IMR-90 (cell line): ENCODE measurements at regions not wholly inside any gene's neighbourhood (a gene's known extent, or its start where the extent isn't known, plus 50 kb on each side); places are given as distances from the start of the nearest gene placed in this dataset.

ENCODE experiments used
- ATAC-seq: fragments of 200-7000 bp; cut with Tn5 transposase; 2 replicates; pipeline ENCODE4 v1.9.1; 2020; ENCODE audit warnings: low read depth, mild to moderate bottlenecking, moderate library complexity
- BruUV-seq: library from RNA; stranded (reverse); fragments of 400-500 nt; replicated peaks from 2 replicates; lab custom pipeline; 2021; lab: Mats Ljungman, UMichigan
- CTCF ChIA-PET: fragments of 300-600 bp; formaldehyde crosslinking; extraction: SDS; loops from one replicate; lab custom pipeline; 2021; ENCODE audit warnings: antibody characterized with exemption; lab: Yijun Ruan, JAX
- POLR2A ChIA-PET: fragments of 300-600 bp; sonication (Branson Sonifier 250); formaldehyde crosslinking; loops from one replicate; lab custom pipeline; 2022; ENCODE audit warnings: antibody characterized with exemption; ENCODE audit not compliant: unreplicated experiment; lab: Charles Lee
- DNase-seq: peaks from one replicate; pipeline ENCODE4 v3.0.0; 2013
- H2AFZ ChIP-seq: replicated peaks from 2 replicates; pipeline ENCODE3; 2013; ENCODE audit warnings: low read length, mild to moderate bottlenecking; ENCODE audit not compliant: poor library complexity
- H2AK5ac ChIP-seq: 2 replicates; pipeline ENCODE4 v1.6.1; 2013; ENCODE audit warnings: low read depth, low read length, inconsistent platforms
- H2AK9ac ChIP-seq: replicated peaks from 2 replicates; pipeline ENCODE3; 2013; ENCODE audit warnings: mild to moderate bottlenecking, low read depth, low read length, moderate library complexity; ENCODE audit not compliant: poor library complexity
- H2BK120ac ChIP-seq: 2 replicates; pipeline ENCODE4 v1.6.1; 2013; ENCODE audit warnings: low read depth, low read length, inconsistent platforms
- H2BK15ac ChIP-seq: 3 replicates; pipeline ENCODE4 v1.6.1; 2013; ENCODE audit warnings: low read depth, low read length, inconsistent platforms
- H2BK20ac ChIP-seq: 2 replicates; pipeline ENCODE4 v1.6.1; 2013; ENCODE audit warnings: low read depth, mild to moderate bottlenecking, inconsistent platforms, low read length, moderate library complexity
- H2BK5ac ChIP-seq: 2 replicates; pipeline ENCODE4 v1.6.1; 2013; ENCODE audit warnings: mild to moderate bottlenecking, low read depth, low read length, inconsistent platforms; ENCODE audit not compliant: poor library complexity, severe bottlenecking
- H3K14ac ChIP-seq: replicated peaks from 2 replicates; pipeline ENCODE4 v1.6.1; 2013; ENCODE audit warnings: low read depth, low read length, inconsistent platforms
- H3K18ac ChIP-seq: 2 replicates; pipeline ENCODE4 v1.6.1; 2013; ENCODE audit warnings: low read depth, low read length, control low read depth
- H3K23ac ChIP-seq: 2 replicates; pipeline ENCODE4 v1.6.1; 2013; ENCODE audit warnings: low read depth, low read length, inconsistent platforms
- H3K27ac ChIP-seq: 2 replicates; pipeline ENCODE4 v1.5.1; 2013; ENCODE audit warnings: mild to moderate bottlenecking, control low read depth, low read length; ENCODE audit not compliant: insufficient read depth
- H3K27me3 ChIP-seq: 2 replicates; pipeline ENCODE4 v1.6.1; 2013; ENCODE audit warnings: low read length; ENCODE audit not compliant: control insufficient read depth, insufficient read depth
- H3K36me3 ChIP-seq: 2 replicates; pipeline ENCODE4 v1.6.1; 2013; ENCODE audit warnings: low read length, mixed read lengths; ENCODE audit not compliant: control insufficient read depth, insufficient read depth
- H3K4ac ChIP-seq: 2 replicates; pipeline ENCODE4 v1.6.1; 2013; ENCODE audit warnings: low read depth, low read length, inconsistent platforms
- H3K4me1 ChIP-seq: 2 replicates; pipeline ENCODE4 v1.6.1; 2013; ENCODE audit warnings: low read length, mixed read lengths; ENCODE audit not compliant: control insufficient read depth, insufficient read depth
- H3K4me2 ChIP-seq: 2 replicates; pipeline ENCODE4 v1.6.1; 2013; ENCODE audit warnings: low read depth, mild to moderate bottlenecking, control low read depth, low read length, moderate library complexity
- H3K4me3 ChIP-seq: 2 replicates; pipeline ENCODE4 v1.5.1; 2013; ENCODE audit warnings: low read depth, mild to moderate bottlenecking, control low read depth, low read length, moderate library complexity; ENCODE audit not compliant: insufficient read depth
- H3K56ac ChIP-seq: 2 replicates; pipeline ENCODE4 v1.6.1; 2013; ENCODE audit warnings: low read length, inconsistent platforms; ENCODE audit not compliant: insufficient read depth; ENCODE audit errors: extremely low read depth
- H3K79me1 ChIP-seq, 2 experiments: 2 replicates each; pipeline ENCODE4 v1.6.1; 2013; ENCODE audit warnings: low read length in 2 of 2, inconsistent platforms in 1 of 2, low read depth in 1 of 2
- H3K9ac ChIP-seq: 2 replicates; pipeline ENCODE4 v1.6.1; 2013; ENCODE audit warnings: low read depth, low read length, control low read depth
- H3K9me1 ChIP-seq: 2 replicates; pipeline ENCODE4 v1.6.1; 2013; ENCODE audit warnings: low read length, inconsistent platforms; ENCODE audit not compliant: insufficient read depth
- H3K9me3 ChIP-seq: 2 replicates; pipeline ENCODE4 v1.6.1; 2013; ENCODE audit warnings: low read length; ENCODE audit not compliant: control insufficient read depth, insufficient read depth
- H4K20me1 ChIP-seq: 2 replicates; pipeline ENCODE4 v1.6.1; 2013; ENCODE audit warnings: low read length, inconsistent platforms; ENCODE audit not compliant: insufficient read depth
- H4K5ac ChIP-seq: 2 replicates; pipeline ENCODE4 v1.6.1; 2013; ENCODE audit warnings: mild to moderate bottlenecking, low read depth, low read length, control low read depth
- H4K8ac ChIP-seq, 2 experiments: 2 replicates each; pipeline ENCODE4 v1.6.1; 2013; ENCODE audit warnings: low read depth in 2 of 2, low read length in 2 of 2, control low read depth in 1 of 2, inconsistent platforms in 1 of 2
- H4K91ac ChIP-seq: 2 replicates; pipeline ENCODE4 v1.6.1; 2013; ENCODE audit warnings: low read depth, low read length, inconsistent platforms; ENCODE audit not compliant: insufficient read depth
- BHLHE40 ChIP-seq: fragments of 150-350 bp; IDR thresholded peaks from 2 replicates; pipeline ENCODE4 v1.6.1; 2016; ENCODE audit warnings: mild to moderate bottlenecking, low read depth, low read length
- CHD1 ChIP-seq: IDR thresholded peaks from 2 replicates; pipeline ENCODE4 v1.6.1; 2012; ENCODE audit warnings: low read depth, low read length, improper control_type of control experiment
- ELK1 ChIP-seq: fragments of 150-350 bp; IDR thresholded peaks from 2 replicates; pipeline ENCODE4 v1.6.1; 2016; ENCODE audit warnings: low read depth, mild to moderate bottlenecking, low read length, moderate library complexity, borderline replicate concordance
- FOS ChIP-seq: fragments of 150-350 bp; IDR thresholded peaks from 2 replicates; pipeline ENCODE4 v1.6.1; 2016; ENCODE audit warnings: low read depth, low read length
- MAFK ChIP-seq: IDR thresholded peaks from 2 replicates; pipeline ENCODE4 v1.6.1; 2012; ENCODE audit warnings: low read depth, low read length, improper control_type of control experiment
- MXI1 ChIP-seq: IDR thresholded peaks from 2 replicates; pipeline ENCODE4 v1.6.1; 2012; ENCODE audit warnings: low read depth, mild to moderate bottlenecking, low read length, moderate library complexity, borderline replicate concordance
- RAD21 ChIP-seq: IDR thresholded peaks from 2 replicates; pipeline ENCODE4 v1.6.1; 2012; ENCODE audit warnings: low read length, improper control_type of control experiment
- RCOR1 ChIP-seq: IDR thresholded peaks from 2 replicates; pipeline ENCODE4 v1.6.1; 2012; ENCODE audit warnings: mild to moderate bottlenecking, low read length, improper control_type of control experiment; ENCODE audit not compliant: insufficient replicate concordance
- RFX5 ChIP-seq: IDR thresholded peaks from 2 replicates; pipeline ENCODE4 v1.8.0; 2012; ENCODE audit warnings: low read depth, mild to moderate bottlenecking, low read length, moderate library complexity
- SMC3 ChIP-seq: fragments of 150-350 bp; IDR thresholded peaks from 2 replicates; pipeline ENCODE4 v1.6.1; 2016; ENCODE audit warnings: low read depth, mild to moderate bottlenecking, antibody characterized with exemption, low read length, moderate library complexity
- USF2 ChIP-seq: fragments of 150-350 bp; IDR thresholded peaks from 2 replicates; pipeline ENCODE4 v1.6.1; 2017; ENCODE audit warnings: mild to moderate bottlenecking, antibody characterized with exemption, low read length, low read depth
- WGBS, 2 experiments: methylation state at CpG; one replicate each; pipeline versions ENCODE4 v1.1.5 to v1.1.7; 2013; ENCODE audit warnings: missing lambda C conversion rate in 2 of 2; ENCODE audit not compliant: insufficient read length in 1 of 2; ENCODE audit errors: extremely low coverage in 2 of 2; 5-methylcytosine and 5-hydroxymethylcytosine counted together
- dilution Hi-C: fragments of 300-500 bp; cut with HindIII; formaldehyde crosslinking; loops from one replicate; pipeline ENCODE4 v1.14.3; 2018; ENCODE audit warnings: low sequenced_read_pairs; ENCODE audit not compliant: unreplicated experiment
- in situ Hi-C: fragments of 300-500 bp; cut with MboI; formaldehyde crosslinking; loops from 3 replicates; pipeline ENCODE4 v1.14.3; 2019; ENCODE audit warnings: low sequenced_read_pairs, inconsistent platforms, mixed read lengths
- intact Hi-C: fragments of 100-400 bp; cut with micrococcal nuclease; formaldehyde crosslinking; loops from 2 replicates; pipeline ENCODE4 v1.10.0; 2022
- TF ChIP-seq, protein P1 (sequence below): conservative IDR thresholded peaks from 2 replicates; pipeline ENCODE4 v1.5.1; 2012; ENCODE audit warnings: mild to moderate bottlenecking, low read depth, low read length, improper control_type of control experiment

- H3K4me2 ChIP-seq = no peak overlapping the region
- no peak for ATAC-seq
Observed at GRCh38 chr10:37623506-37623905, 233.9 kb downstream of the ZNF248 start.

More at GRCh38 chr10:37623506-37623905, 233.9 kb downstream of the ZNF248 start:
- no peaks in the 10 kb centered on the region for H4K20me1 ChIP-seq
- no peak overlapping the region for H4K8ac ChIP-seq
- no peak overlapping the region for H4K5ac ChIP-seq
- dilution Hi-C loops (no loop called here), intact Hi-C loops (no loop called here), in situ Hi-C loops (no loop called here)
- no peak overlapping the region for H2AK9ac ChIP-seq
- peaks cover 8% of the 10 kb centered on the region for H3K9me3 ChIP-seq
- DNase-seq = no peak
- BruUV-seq = no TSS peak
- H2BK5ac ChIP-seq = no peak overlapping the region
- H3K14ac ChIP-seq = no peak overlapping the region
- H3K9me1 ChIP-seq = no peaks in the 10 kb centered on the region
- no peak overlapping the region for H3K9ac ChIP-seq
- WGBS, 2 experiments = no CpG with 5 or more reads among the region's 5 CpGs
- H3K56ac ChIP-seq = no peak overlapping the region
- H3K36me3 ChIP-seq = no peaks in the 10 kb centered on the region
- no peak overlapping the region for H4K91ac ChIP-seq
- ChIA-PET POLR2A (no interaction called here), CTCF (no interaction called here)
- no peak overlapping the region for H2BK20ac ChIP-seq
- no peak overlapping the region for H3K27ac ChIP-seq
- H3K27me3 ChIP-seq = no peaks in the 10 kb centered on the region
- no peak for TF ChIP-seq ELK1
- no peak for TF ChIP-seq MAFK
- TF ChIP-seq CHD1 = no peak
- TF ChIP-seq SMC3 = no peak
- TF ChIP-seq, protein P1, sequence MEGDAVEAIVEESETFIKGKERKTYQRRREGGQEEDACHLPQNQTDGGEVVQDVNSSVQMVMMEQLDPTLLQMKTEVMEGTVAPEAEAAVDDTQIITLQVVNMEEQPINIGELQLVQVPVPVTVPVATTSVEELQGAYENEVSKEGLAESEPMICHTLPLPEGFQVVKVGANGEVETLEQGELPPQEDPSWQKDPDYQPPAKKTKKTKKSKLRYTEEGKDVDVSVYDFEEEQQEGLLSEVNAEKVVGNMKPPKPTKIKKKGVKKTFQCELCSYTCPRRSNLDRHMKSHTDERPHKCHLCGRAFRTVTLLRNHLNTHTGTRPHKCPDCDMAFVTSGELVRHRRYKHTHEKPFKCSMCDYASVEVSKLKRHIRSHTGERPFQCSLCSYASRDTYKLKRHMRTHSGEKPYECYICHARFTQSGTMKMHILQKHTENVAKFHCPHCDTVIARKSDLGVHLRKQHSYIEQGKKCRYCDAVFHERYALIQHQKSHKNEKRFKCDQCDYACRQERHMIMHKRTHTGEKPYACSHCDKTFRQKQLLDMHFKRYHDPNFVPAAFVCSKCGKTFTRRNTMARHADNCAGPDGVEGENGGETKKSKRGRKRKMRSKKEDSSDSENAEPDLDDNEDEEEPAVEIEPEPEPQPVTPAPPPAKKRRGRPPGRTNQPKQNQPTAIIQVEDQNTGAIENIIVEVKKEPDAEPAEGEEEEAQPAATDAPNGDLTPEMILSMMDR = no peak
- no peak for TF ChIP-seq RFX5
- TF ChIP-seq FOS = no peak
- TF ChIP-seq USF2 = no peak
- no peak for TF ChIP-seq RAD21
- TF ChIP-seq MXI1 = no peak
- no peak for TF ChIP-seq BHLHE40
- TF ChIP-seq RCOR1 = no peak
- no peak overlapping the region for H3K4me3 ChIP-seq
- no peak overlapping the region for H3K23ac ChIP-seq
- no peak overlapping the region for H2BK15ac ChIP-seq
- H3K18ac ChIP-seq = no peak overlapping the region
- H3K4me1 ChIP-seq = no peaks in the 10 kb centered on the region
- H2AFZ ChIP-seq = no peak overlapping the region
- H2BK120ac ChIP-seq = no peak overlapping the region
- no peak overlapping the region for H2AK5ac ChIP-seq
- no peak overlapping the region for H3K4ac ChIP-seq
- no peaks in the 10 kb centered on the region for H3K79me1 ChIP-seq
